Stimulated activated naive CD8-positive, alpha-beta T cell treated with anti-CD3 and anti-CD28 coated beads, Interleukin-15, Interleukin-2, amounts not matched to agents 100 ng/mL and 50 ng/mL, for 24 hours (primary cell): ENCODE measurements at regions not wholly inside any gene's neighbourhood (a gene's known extent, or its start where the extent isn't known, plus 50 kb on each side); places are given as distances from the start of the nearest gene placed in this dataset.

Experiments
- H3K27ac Mint-ChIP-seq: one replicate; pipeline ENCODE4 v1.8.0; 2021; ENCODE audit warnings: mild to moderate bottlenecking, mixed read lengths
- H3K27me3 Mint-ChIP-seq: one replicate; pipeline ENCODE4 v1.8.0; 2021; ENCODE audit warnings: mixed read lengths
- H3K36me3 Mint-ChIP-seq: one replicate; pipeline ENCODE4 v1.8.0; 2021; ENCODE audit warnings: low read depth, mixed read lengths
- H3K4me1 Mint-ChIP-seq: one replicate; pipeline ENCODE4 v1.8.0; 2021; ENCODE audit warnings: low read depth, mixed read lengths
- H3K4me3 Mint-ChIP-seq: one replicate; pipeline ENCODE4 v1.8.0; 2021; ENCODE audit warnings: mild to moderate bottlenecking, mixed read lengths
- H3K9me3 Mint-ChIP-seq: one replicate; pipeline ENCODE4 v1.8.0; 2021; ENCODE audit warnings: mixed read lengths

DNA sequence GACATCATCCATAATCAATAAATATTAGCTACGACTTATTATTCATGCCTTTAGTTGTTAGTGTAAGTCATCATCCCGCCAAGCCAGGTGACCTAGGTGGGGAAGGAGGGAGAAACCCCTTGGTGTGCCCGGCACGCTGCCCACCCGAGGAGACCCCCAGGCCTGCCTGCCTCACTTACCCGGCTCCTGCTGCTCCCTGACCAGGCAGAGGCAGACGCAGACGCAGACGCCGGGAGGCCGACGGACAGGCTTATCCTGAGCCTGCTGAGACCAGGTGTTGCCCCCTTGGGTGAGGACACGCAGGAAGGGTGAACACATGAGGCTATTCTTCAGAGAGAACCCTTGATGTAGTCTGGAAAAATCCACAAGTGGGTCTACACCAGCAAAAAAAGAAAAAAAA, 401.8 kb downstream of the GALR1 start:
- peaks cover 21% of the 10 kb centered on the region for H3K27me3 Mint-ChIP-seq
- no peak overlapping the region for H3K4me3 Mint-ChIP-seq
- H3K4me1 Mint-ChIP-seq = no peaks in the 10 kb centered on the region
- no peak overlapping the region for H3K27ac Mint-ChIP-seq
- H3K9me3 Mint-ChIP-seq = no peaks in the 10 kb centered on the region
- H3K36me3 Mint-ChIP-seq = no peaks in the 10 kb centered on the region

- Mint-ChIP-seq H3K36me3 (no peaks in the 10 kb centered on the region), H3K4me1 (no peaks in the 10 kb centered on the region), H3K27ac (no peak overlapping the region), H3K27me3 (peaks cover 21% of the 10 kb centered on the region), H3K4me3 (no peak overlapping the region), H3K9me3 (no peaks in the 10 kb centered on the region)
Measured at GRCh38 chr18:77653792-77654191, 404.1 kb downstream of the GALR1 start.

DNA sequence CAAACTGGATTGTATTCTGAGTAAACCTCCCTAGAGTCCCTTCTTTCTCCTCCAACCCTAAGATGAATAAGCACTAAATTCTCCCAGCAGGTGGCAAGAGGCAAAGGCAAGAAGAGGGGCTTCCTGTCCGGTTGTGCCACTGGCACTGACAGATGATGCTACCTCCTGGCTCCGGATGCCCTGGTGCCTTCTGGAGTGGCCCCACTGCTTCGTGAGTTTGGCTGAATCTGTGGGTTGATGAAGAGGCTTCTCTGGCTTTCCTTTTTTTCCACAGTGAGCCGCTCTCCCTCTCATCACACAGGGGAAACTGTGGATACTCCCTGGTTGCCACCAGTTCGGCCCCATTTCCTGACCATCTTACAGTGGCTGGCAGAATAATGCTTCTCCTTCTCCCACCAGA, 404.7 kb downstream of the GALR1 start:
- no peaks in the 10 kb centered on the region for H3K36me3 Mint-ChIP-seq
- no peaks in the 10 kb centered on the region for H3K4me1 Mint-ChIP-seq
- H3K4me3 Mint-ChIP-seq = no peak overlapping the region
- peaks cover 21% of the 10 kb centered on the region for H3K27me3 Mint-ChIP-seq
- no peak overlapping the region for H3K27ac Mint-ChIP-seq
- no peaks in the 10 kb centered on the region for H3K9me3 Mint-ChIP-seq

- Mint-ChIP-seq H3K36me3 (no peaks in the 10 kb centered on the region), H3K9me3 (no peaks in the 10 kb centered on the region), H3K4me3 (no peak overlapping the region), H3K27me3 (peaks cover 13% of the 10 kb centered on the region), H3K4me1 (no peaks in the 10 kb centered on the region), H3K27ac (no peak overlapping the region)
Measured at GRCh38 chr18:77657651-77658298, 408.1 kb downstream of the GALR1 start.

GRCh38 chr18:77658299-77658662, 408.6 kb downstream of the GALR1 start:
- Mint-ChIP-seq H3K27me3 (peaks cover 14% of the 10 kb centered on the region), H3K27ac (no peak overlapping the region), H3K9me3 (no peaks in the 10 kb centered on the region), H3K36me3 (no peaks in the 10 kb centered on the region), H3K4me1 (no peaks in the 10 kb centered on the region), H3K4me3 (no peak overlapping the region)

DNA sequence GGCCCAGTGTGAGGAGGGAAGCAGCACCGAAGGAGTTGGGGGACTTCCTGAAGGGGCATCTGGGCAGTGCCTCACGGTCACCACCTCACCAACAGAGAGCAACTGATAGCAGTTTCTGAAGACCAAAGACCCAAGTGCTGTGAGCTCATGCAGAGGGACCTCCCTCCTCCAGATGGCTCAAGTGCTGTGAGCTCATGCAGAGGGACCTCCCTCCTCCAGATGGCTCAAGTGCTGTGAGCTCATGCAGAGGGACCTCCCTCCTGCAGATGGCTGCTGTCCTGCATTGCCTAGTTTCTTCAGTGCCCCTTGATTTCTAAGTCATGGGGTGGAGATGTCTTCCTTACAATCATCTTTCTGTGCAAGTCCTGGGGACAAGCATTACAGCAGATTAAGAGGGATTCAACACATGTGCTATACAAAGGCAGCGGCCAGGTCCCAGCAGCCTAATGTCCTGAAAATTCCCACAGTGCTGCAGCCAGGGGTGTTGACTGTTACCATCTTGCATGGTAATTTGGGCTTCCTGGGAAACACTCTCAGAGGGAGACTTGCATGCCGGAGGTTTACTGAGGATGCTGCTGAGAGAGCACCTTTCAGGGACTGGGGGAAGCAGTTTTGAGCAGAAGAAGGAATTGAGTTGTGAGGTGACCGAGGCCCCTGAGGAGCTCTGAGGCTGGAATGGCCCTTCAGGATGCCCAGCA, 409.3 kb downstream of the GALR1 start:
- Mint-ChIP-seq H3K9me3 (no peaks in the 10 kb centered on the region), H3K27ac (no peak overlapping the region), H3K36me3 (no peaks in the 10 kb centered on the region), H3K4me1 (no peaks in the 10 kb centered on the region), H3K27me3 (peaks cover 10% of the 10 kb centered on the region), H3K4me3 (no peak overlapping the region)

DNA sequence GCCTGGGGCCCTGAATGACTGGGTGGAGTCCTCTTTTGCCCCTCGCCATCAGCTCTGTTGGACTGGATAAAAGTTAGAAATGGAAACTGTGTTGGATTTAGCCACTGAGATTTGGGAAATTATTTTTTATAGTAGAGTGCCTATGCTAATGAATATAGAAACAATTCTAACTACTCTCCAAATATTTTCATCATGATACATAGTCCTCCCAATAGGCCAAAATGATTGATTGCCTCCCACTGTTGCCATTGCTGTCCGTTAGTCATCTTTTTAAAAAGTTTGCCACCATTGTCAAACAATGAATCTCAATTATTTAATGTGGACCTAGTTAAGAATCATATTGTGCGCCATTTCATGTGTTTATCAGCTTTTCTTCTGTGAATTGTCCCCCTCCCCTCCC, 417.0 kb downstream of the GALR1 start:
- no peaks in the 10 kb centered on the region for H3K9me3 Mint-ChIP-seq
- peaks cover 10% of the 10 kb centered on the region for H3K27me3 Mint-ChIP-seq
- no peak overlapping the region for H3K4me3 Mint-ChIP-seq
- H3K27ac Mint-ChIP-seq = no peak overlapping the region
- H3K36me3 Mint-ChIP-seq = no peaks in the 10 kb centered on the region
- H3K4me1 Mint-ChIP-seq = no peaks in the 10 kb centered on the region

GRCh38 chr18:77668219-77668618, 418.6 kb downstream of the GALR1 start:
- H3K27ac Mint-ChIP-seq = no peak overlapping the region
- peaks cover 5% of the 10 kb centered on the region for H3K27me3 Mint-ChIP-seq
- H3K4me3 Mint-ChIP-seq = no peak overlapping the region
- H3K4me1 Mint-ChIP-seq = no peaks in the 10 kb centered on the region
- H3K9me3 Mint-ChIP-seq = no peaks in the 10 kb centered on the region
- no peaks in the 10 kb centered on the region for H3K36me3 Mint-ChIP-seq

DNA sequence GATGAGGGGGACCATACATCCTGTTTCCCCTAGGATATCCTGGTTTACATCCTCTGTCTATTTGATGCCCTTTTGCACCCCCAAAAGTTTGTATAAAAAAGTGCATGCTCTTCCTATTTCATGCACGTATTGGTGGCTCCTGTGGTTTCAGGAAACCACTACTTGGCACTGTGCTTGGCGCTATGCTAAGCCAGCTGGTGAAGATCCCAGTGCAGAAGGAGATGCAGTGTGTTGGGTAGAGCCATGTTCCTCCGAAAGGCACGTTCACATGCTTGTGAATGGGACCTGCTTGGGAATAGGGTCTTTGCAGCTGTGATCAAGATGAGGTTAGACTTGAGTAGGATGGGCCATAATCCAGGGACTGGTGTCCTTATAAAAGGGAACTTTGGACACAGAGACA, 419.7 kb downstream of the GALR1 start:
- Mint-ChIP-seq H3K9me3 (no peaks in the 10 kb centered on the region), H3K36me3 (no peaks in the 10 kb centered on the region), H3K27ac (no peak overlapping the region), H3K4me1 (no peaks in the 10 kb centered on the region), H3K4me3 (no peak overlapping the region), H3K27me3 (peaks cover 5% of the 10 kb centered on the region)

DNA sequence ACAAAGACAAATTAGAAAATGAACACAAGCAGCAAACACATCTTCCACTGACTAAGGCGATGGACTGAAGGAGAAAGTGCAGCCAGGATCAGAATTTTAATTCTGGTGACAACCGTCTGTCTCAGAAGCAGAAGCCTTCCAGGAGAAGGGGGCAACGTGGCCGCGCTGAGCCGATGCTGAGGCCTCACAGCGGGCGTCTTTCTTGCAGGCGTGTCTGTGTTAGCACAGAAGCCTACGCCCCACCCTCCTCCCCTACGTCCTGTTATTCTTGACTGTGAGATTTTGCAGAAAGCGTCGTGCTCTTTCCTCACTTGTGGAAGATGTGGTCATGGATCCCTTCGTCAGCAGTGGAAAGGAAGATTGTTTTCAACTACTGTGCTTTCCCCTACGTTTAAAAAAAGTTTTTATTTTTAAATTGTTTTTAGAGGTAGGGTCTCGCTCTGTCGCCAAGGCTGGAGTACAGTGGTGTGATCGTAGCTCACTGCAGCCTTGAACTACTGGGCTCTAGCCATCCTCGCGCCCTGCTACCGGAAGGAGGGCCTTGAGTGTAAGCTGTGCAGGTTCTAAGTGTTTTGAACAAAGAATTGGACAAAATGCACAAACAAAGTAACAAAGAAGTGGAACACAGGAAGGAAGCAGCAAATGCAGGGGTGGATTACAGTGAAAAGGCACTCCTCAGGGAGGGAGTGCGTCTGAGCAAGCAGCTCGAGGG, 422.0 kb downstream of the GALR1 start:
- peaks cover 5% of the 10 kb centered on the region for H3K27me3 Mint-ChIP-seq
- H3K4me1 Mint-ChIP-seq = no peaks in the 10 kb centered on the region
- H3K9me3 Mint-ChIP-seq = no peaks in the 10 kb centered on the region
- H3K36me3 Mint-ChIP-seq = no peaks in the 10 kb centered on the region
- H3K4me3 Mint-ChIP-seq = no peak overlapping the region
- H3K27ac Mint-ChIP-seq = no peak overlapping the region

DNA sequence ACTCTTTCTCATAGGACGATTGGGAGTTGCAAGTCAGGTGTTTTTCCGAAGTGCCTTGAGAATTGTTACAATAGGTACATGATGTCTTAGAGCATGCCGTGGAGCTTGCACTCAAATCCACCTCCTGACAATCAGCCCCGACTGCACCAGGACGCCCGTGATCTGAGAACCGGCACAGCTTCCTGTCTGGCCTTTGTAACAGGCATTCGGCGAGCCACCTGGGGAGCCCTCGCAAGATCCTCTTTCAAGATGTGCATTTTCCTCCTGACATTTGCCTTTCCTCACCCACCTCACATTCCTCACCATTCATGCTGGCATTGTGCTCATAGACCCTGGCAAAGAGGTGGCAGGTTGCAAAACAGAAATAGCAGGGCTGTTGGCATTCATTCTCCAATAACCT, 427.3 kb downstream of the GALR1 start:
- Mint-ChIP-seq H3K4me3 (no peak overlapping the region), H3K27me3 (peaks cover 11% of the 10 kb centered on the region), H3K4me1 (no peaks in the 10 kb centered on the region), H3K27ac (no peak overlapping the region), H3K9me3 (no peaks in the 10 kb centered on the region), H3K36me3 (no peaks in the 10 kb centered on the region)

- Mint-ChIP-seq H3K9me3 (no peaks in the 10 kb centered on the region), H3K36me3 (no peaks in the 10 kb centered on the region), H3K4me3 (no peak overlapping the region), H3K27ac (no peak overlapping the region), H3K4me1 (no peaks in the 10 kb centered on the region), H3K27me3 (peaks cover 11% of the 10 kb centered on the region)
Measured at GRCh38 chr18:77677536-77677935, 427.9 kb downstream of the GALR1 start.

GRCh38 chr18:77679869-77680268, 430.2 kb downstream of the GALR1 start:
- Mint-ChIP-seq H3K27ac (no peak overlapping the region), H3K4me1 (no peaks in the 10 kb centered on the region), H3K9me3 (no peaks in the 10 kb centered on the region), H3K36me3 (no peaks in the 10 kb centered on the region), H3K4me3 (no peak overlapping the region), H3K27me3 (peaks cover 11% of the 10 kb centered on the region)

DNA sequence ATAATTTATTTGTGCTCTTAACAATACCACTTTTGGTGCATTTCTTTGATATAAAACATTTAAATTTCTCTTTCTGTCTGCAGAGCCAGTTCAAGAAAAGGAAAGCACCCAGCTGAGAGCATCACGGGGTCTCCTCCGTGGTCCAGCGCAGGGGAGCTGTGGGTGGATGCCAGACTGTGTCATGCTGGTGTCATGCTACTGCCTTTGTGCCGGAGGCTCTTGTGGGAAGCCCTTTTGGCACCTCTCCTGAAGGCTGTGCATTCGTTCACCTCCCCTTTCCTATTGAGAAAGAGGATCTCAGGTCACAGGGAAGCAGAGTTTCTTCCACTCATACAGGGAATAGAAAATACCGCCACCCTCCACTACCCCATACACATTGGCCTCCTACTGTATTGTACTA, 450.4 kb downstream of the GALR1 start:
- H3K4me1 Mint-ChIP-seq = no peaks in the 10 kb centered on the region
- H3K4me3 Mint-ChIP-seq = no peak overlapping the region
- no peaks in the 10 kb centered on the region for H3K9me3 Mint-ChIP-seq
- peaks cover 30% of the 10 kb centered on the region for H3K27me3 Mint-ChIP-seq
- no peaks in the 10 kb centered on the region for H3K36me3 Mint-ChIP-seq
- H3K27ac Mint-ChIP-seq = no peak overlapping the region

DNA sequence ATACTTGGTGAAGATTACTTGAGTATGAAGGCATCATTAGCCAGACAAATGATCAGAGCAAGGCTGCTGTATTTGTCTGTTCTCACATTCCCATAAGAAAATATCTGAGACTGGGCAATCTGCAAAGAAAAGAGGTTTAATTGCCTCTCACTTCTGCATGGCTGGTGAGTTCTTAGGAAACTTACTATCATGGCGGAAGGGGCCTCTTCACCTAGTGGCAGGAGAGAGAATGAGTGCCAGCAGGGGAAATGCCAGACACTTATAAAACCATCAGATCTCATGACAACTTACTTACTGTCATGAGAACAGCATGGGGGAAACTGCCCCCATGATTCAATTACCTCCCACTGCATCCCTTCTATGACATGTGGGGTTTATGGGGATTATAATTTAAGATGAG, 452.3 kb downstream of the GALR1 start:
- Mint-ChIP-seq H3K27ac (no peak overlapping the region), H3K4me3 (no peak overlapping the region), H3K9me3 (no peaks in the 10 kb centered on the region), H3K36me3 (no peaks in the 10 kb centered on the region), H3K27me3 (peaks cover 27% of the 10 kb centered on the region), H3K4me1 (no peaks in the 10 kb centered on the region)
